GM18502 (cell line): ENCODE measurements at regions not wholly inside any gene's neighbourhood (a gene's known extent, or its start where the extent isn't known, plus 50 kb on each side); places are given as distances from the start of the nearest gene placed in this dataset.

ENCODE experiments used
- ATAC-seq: cut with Tn5 transposase; IDR thresholded peaks from one replicate; pipeline ENCODE4 v1.9.1; 2021; ENCODE audit warnings: mild to moderate bottlenecking; ENCODE audit not compliant: unreplicated experiment, poor library complexity

GRCh38 chr18:44171301-44171700 lies 509.4 kb upstream of the SETBP1 start:
- ATAC-seq = no peak

- no peak for ATAC-seq
Observed at GRCh38 chr18:44175891-44176290, 504.8 kb upstream of the SETBP1 start.

- ATAC-seq = no peak
Observed at GRCh38 chr18:44178476-44178875, 502.2 kb upstream of the SETBP1 start.

- no peak for ATAC-seq
Observed at GRCh38 chr18:44179693-44180092, 501.0 kb upstream of the SETBP1 start.

- ATAC-seq = no peak
Observed at GRCh38 chr18:44180683-44181082, 500.0 kb upstream of the SETBP1 start.

- ATAC-seq = no peak
Observed at GRCh38 chr18:44181951-44182747, 498.5 kb upstream of the SETBP1 start.

GRCh38 chr18:44186001-44186400 lies 494.7 kb upstream of the SETBP1 start:
- ATAC-seq = no peak

GRCh38 chr18:44187090-44187489 lies 493.6 kb upstream of the SETBP1 start:
- ATAC-seq = no peak

GRCh38 chr18:44195394-44196140 lies 485.1 kb upstream of the SETBP1 start:
- no peak for ATAC-seq

GRCh38 chr18:44197832-44198611 lies 482.7 kb upstream of the SETBP1 start:
- no peak for ATAC-seq

GRCh38 chr18:44198612-44199284 lies 481.9 kb upstream of the SETBP1 start:
- ATAC-seq = no peak

GRCh38 chr18:44213293-44213692 lies 467.4 kb upstream of the SETBP1 start:
- ATAC-seq = no peak

GRCh38 chr18:44214396-44214795 lies 466.3 kb upstream of the SETBP1 start:
- no peak for ATAC-seq

GRCh38 chr18:44216169-44216568 lies 464.5 kb upstream of the SETBP1 start:
- ATAC-seq = no peak

GRCh38 chr18:44227501-44227900 lies 453.2 kb upstream of the SETBP1 start:
- no peak for ATAC-seq

- ATAC-seq = no peak
Observed at GRCh38 chr18:44229693-44230108, 451.0 kb upstream of the SETBP1 start.

- no peak for ATAC-seq
Observed at GRCh38 chr18:44231936-44232335, 448.8 kb upstream of the SETBP1 start.

GRCh38 chr18:44232500-44232899 lies 448.2 kb upstream of the SETBP1 start:
- ATAC-seq = no peak

GRCh38 chr18:44238454-44238853 lies 442.2 kb upstream of the SETBP1 start:
- ATAC-seq = no peak

- no peak for ATAC-seq
Observed at GRCh38 chr18:44238911-44239310, 441.8 kb upstream of the SETBP1 start.
